ENCODE measurements at regions not wholly inside any gene's neighbourhood (a gene's known extent, or its start where the extent isn't known, plus 50 kb on each side); places are given as distances from the start of the nearest gene placed in this dataset.

GRCh38 chr1:14220811-14221210 lies 377.7 kb upstream of the KAZN start:
- DNase-seq: no peak

- DNase-seq: no peak
Observed at GRCh38 chr1:14222086-14222485, 376.4 kb upstream of the KAZN start.

DNA sequence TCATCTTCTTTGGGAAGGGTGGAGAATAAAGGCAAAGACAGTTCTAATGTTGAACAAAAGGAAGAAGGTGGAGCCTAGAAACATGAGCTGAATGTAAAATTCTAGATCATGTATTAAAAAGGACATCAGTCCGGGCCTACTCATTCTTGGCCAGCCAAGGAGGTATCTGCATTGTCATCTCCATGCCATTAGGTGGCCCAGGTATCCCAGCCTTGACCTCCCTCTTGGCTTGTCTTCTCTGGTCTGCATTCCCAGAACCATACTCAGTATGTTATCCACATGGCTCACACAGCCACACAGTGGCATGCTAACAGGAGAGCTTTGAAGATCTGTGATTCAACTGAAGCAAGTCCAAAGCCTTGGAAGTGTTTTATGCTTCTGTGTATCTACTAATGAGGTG lies 369.8 kb upstream of the KAZN start:
- DNase-seq: no peak

GRCh38 chr1:14233510-14233909 lies 365.0 kb upstream of the KAZN start:
- no peak for DNase-seq

- no peak for DNase-seq
Observed at GRCh38 chr1:14236097-14236496, 362.4 kb upstream of the KAZN start.

GRCh38 chr1:14238472-14239307 lies 359.8 kb upstream of the KAZN start:
- no peak for DNase-seq

DNA sequence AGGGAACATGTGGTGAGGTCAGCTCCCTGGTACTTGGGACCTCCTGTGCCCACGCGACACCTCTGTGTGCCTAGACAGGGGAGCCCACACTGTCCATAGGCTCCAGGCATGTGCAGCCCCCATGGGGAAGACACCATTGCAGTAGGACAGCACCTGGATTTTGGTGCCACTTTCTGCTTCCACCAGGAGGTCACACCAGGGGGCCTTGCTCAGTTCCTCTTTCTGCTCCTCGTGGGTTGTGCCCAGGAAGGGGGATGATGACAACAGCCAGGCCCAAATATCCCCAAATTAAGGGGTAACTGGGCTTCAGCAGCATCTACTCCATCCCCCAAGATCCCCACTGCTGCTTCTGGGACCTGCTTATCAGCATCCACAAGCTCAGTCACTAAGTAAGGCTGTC lies 358.2 kb upstream of the KAZN start:
- no peak for DNase-seq

DNA sequence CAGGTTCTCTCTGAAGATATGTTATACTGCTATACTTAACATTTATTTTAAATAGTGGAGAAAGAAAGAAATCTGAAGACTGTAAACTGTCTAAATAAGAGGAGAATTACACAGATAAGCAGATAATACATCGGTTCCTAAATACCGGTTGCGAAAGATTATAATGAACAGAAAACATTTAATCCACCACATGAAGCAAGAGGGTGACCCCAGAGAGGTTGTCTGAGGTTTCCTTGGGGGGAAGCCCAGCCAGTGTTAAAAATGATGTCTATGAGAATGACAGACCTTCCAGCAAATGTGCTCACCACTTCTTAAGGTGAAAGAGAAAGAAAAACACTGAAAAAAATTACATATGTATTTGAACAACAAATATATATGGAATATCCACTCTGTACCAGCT lies 356.4 kb upstream of the KAZN start:
- DNase-seq: no peak

DNA sequence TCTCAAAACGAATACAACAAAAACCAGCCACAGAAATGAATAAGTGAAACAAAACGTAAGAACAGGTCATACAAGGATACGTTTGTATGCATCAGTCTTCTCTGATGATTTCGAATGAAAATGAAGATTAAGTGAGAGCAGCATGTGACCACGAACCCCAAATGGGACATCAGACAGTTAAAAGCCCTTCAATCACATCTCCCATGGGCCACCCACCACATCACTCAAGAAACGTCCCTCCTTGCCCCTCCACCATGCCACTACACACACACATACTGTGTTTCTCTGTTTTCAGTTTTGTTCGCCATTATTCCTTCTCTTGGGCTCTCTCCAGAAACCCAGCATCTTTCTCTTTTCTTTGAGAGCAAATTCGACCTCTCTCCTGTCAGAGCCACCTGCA lies 355.6 kb upstream of the KAZN start:
- no peak for DNase-seq

- no peak for DNase-seq
Observed at GRCh38 chr1:14245954-14246353, 352.5 kb upstream of the KAZN start.

DNA sequence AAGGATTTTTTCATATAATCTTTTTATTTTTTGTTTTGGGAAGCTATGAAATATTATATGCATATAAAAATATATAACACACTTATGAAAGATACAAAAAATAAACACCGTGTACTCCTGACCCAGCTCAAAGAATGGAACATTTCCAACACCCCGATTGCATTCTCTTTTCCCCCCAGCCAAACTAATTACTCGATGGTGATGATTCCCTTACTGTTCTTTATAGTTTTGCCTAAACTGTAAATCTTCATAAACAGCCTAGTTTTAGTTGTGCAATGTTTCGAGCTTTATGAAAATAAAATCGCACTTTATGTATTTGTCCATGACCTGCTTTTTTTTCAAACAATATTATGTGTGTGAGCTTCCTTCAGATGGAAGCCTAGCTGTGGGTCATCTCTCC lies 352.0 kb upstream of the KAZN start:
- DNase-seq: no peak

DNA sequence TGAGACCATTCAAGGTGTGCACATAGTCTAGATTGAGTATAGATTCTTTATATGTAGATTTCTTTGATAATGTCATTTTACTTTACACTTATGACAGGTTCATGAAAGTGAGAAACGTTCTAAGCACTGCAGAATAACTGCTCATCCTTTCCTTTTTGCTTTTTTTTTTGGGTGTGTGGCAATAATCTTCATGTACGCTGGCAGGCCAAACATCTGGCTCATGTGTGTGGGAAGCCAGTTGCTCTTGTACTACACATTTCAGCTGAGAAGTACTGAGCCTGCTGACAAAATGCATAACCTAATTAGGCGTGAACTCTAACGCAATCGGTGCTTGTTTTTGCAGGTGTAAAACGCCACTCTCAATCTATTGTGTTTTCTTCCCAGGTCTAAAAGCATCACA lies 350.8 kb upstream of the KAZN start:
- DNase-seq: no peak

- no peak for DNase-seq
Observed at GRCh38 chr1:14251871-14252270, 346.6 kb upstream of the KAZN start.

GRCh38 chr1:14253676-14254075 lies 344.8 kb upstream of the KAZN start:
- no peak for DNase-seq

GRCh38 chr1:14254251-14254650 lies 344.2 kb upstream of the KAZN start:
- DNase-seq: no peak

DNA sequence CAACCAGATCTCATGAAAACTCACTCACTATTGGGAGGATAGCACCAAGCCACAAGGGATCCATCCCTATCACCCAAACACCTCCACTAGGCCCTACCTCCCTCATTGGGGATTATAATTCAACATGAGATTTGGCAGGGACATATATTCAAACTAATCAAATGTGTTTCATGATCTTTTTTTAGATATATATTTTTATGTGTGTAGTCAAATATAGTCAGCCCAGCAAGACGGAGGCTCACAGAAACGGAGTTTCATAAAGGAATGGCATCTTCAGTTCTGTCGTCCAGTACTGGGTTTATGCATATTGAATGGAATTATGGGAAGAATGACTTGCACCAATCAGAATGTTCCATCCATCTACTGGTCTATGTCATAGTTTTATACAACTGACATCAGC lies 343.3 kb upstream of the KAZN start:
- DNase-seq: no peak

DNA sequence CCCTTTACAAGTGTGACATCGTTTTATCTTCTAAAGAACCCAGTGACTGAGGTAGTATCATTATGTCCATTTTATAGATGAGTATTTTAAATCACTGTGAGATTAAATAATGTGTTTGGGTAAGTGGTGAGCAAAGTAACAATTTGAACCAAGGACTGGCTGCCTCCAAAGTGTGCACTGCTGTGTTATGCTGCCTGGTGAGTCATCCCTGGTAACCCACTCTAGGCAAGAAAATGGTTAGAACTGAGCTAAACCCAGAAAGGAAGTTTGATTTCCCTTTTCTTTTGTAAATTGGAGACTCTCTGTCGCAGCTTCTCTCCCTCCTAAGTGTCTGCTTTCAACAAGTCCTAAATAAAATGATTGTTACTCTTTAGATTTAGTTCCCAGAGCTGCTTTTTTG lies 342.8 kb upstream of the KAZN start:
- no peak for DNase-seq

- DNase-seq: no peak
Observed at GRCh38 chr1:14259191-14259757, 339.2 kb upstream of the KAZN start.

DNA sequence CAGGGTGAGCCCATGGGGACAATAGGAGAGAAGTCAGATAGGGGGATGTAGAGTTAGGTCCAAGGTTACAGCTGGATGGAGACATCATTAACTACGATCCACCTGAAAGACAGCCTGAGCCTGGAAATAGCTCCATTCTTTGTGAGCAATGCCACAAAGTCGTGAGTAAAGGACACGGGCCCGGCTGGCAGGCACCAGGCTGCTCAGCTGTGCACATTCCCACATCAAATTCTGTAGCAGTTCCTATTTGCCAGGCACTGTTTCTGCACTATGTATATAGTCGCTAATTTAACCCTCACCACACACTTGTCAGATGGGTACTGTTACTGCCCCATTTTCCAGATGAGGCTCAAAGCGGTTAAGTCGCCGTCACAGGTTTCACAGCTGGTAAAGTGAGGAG lies 338.0 kb upstream of the KAZN start:
- no peak for DNase-seq

DNA sequence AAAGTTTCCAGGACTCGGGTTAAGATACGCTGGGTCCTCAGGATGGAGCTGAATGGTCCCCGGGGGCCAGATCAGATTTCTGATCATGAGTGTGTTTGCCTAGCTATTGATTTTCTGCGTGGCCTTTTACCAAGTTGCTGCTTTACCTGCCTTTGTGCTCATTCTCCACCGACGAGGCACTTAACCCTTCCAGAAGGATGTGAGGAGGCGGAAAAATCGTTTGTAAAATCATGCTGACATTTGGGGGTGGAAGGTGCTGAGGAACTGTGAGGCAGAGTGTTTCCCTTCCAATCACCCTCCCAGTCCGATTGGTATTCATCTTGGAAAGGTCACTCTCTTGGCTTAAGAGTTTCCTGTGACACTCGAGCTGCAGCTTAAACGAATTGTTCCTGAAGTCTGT lies 337.1 kb upstream of the KAZN start:
- DNase-seq: no peak

GRCh38 chr1:14262637-14263036 lies 335.8 kb upstream of the KAZN start:
- no peak for DNase-seq

- DNase-seq: no peak
Observed at GRCh38 chr1:14263225-14263624, 335.3 kb upstream of the KAZN start.

GRCh38 chr1:14263671-14264070 lies 334.8 kb upstream of the KAZN start:
- DNase-seq: no peak

DNA sequence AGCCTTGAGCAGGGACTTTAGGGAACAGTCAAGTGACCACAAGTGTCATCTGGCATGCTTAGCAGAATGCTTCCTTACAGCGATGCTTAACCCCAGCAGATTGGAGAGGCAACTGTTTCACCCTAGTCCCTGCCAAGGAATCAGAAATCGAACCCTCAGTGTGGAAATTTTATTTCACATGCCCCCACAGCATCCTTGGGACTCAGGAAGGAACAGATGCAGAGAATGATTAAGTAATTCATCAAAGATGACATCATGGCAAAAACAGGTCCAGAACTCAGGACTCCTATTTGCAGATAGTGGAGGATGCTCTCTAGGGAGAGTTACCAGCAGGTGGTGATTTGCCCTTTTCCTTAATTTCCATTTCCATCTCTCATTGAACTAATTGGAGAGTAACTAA lies 333.0 kb upstream of the KAZN start:
- DNase-seq: no peak

- DNase-seq: no peak
Observed at GRCh38 chr1:14267991-14268390, 330.5 kb upstream of the KAZN start.
